Stimulated activated CD4-positive, alpha-beta T cell treated with anti-CD3 and anti-CD28 coated beads, Interleukin-12 subunit alpha, Interleukin-12 subunit beta, amount 100 ng/mL, for 48 hours (primary cell): ENCODE measurements at regions not wholly inside any gene's neighbourhood (a gene's known extent, or its start where the extent isn't known, plus 50 kb on each side); places are given as distances from the start of the nearest gene placed in this dataset.

ENCODE experiments used
- DNase-seq, 3 donors: peaks; one replicate each; pipeline ENCODE4 v3.0.0-alpha.2; 2020; ENCODE audit warnings: low read depth in 2 of 3, low spot score in 1 of 3

DNA sequence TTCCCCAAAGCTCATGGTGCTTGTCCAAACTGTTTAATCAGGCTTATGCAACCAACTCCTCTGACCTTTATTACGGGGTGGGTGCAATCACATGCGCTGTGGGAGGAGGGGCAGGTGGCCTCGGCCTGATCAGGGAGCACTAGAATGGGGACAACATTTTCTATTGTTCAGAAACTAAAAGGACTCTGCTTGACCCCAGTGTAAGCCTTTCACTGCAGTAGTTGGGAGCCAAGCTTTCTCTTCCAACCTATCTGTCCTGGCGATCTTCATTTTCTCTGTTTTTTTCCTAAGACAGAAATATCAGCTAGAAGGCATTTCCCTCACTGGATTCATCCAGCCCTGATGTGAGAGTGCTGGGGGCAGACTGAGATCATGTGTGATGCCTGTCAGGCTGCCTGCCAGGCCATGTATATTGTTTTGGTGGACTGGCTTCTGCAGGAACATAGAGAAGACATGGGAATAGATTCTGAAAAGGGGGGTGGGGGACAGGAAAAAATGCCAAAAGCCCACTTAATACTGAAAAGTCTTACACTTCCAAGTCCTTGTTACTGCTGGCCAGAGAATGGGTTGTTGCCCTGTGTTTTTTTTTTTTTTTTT is 627.0 kb upstream of the TBL1XR1 start:
- DNase-seq: no peak

DNA sequence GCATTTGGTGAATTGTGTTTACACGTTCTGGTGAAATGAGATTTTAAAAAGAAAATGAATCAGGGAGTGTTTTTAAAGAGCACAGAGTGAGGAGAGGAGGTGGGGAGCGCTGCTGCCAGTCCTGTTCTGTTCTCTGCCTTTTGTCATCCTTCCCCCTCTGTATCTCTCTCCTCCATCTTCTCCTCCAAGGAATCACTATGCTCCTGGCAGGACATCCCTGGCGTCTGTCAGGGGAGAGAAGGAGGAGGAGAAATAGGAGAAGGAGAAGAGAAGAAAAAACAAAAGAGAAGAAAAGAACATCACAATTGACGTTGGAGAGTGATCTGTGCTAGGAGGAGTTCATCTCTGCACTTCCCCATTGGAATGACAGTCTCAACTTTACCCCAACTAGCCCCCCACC is 627.6 kb upstream of the TBL1XR1 start:
- DNase-seq: no peak

DNA sequence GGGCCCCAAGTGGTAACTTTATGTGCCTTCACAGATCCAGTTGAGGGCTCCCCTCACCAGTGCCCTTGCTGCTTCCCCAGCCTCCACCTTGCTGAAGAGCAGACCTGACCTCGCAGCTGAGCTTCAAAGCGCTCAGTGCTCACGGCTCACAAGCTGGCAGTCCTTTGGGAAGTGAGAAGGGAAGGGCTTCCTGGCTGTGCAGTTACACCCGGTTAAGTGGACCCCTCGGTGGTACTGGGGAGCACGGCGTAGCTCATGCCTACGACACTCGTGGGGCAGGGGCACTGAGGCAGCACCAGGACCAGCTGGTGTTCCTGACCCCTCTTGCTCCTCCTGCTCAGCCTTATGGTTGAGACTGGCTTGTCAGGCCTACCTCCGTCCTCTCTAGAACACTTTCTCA is 629.0 kb upstream of the TBL1XR1 start:
- DNase-seq: no peak

DNA sequence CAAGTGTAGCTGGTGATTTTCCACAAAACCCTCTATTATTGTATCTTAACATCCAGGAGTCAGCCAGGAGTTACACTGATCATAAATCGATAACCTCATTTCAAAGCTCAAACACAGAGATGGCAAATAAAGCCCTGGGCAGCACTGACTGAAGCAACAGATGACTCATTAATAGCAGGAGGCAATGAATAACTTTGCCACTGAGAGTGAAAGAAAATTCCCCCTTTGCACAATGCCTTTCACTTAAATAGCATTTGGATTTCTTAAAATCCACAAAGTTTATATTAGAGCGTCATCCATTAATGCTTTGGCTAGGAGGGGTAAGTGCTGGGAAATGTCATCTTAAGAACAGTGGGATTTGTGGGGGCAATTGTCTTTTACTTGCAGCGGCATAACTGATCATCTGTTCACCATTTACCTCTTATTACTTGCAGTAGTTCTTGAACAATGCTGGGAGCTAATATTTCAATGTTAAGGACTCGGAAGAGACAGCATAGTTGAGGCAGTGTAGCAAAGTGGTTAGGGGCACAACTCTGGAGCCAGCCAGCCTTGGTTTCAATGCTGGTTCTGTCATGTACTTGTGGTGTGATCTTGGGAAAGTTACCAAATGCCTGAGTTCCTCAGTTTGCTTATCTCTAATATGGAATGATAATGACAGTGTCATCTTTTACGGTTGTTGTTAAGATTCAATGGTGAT is 630.4 kb upstream of the TBL1XR1 start:
- no peak for DNase-seq

DNA sequence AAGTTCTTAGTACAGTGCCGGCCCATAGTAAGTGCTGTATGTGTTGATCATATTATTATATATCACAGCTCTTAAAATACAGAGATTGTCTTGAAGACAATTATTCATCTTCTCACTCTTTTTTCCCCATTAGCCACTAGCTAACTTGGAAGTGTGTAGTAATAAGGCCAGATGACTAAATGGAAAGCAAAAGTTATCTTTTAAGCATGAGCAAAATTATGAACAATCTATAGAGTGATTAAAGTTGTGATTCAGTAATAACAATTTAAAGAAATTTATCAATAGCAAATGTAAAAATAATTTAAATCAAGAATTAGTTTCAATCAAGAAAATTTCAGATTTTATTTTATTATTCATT is 630.9 kb upstream of the TBL1XR1 start:
- no peak for DNase-seq

DNA sequence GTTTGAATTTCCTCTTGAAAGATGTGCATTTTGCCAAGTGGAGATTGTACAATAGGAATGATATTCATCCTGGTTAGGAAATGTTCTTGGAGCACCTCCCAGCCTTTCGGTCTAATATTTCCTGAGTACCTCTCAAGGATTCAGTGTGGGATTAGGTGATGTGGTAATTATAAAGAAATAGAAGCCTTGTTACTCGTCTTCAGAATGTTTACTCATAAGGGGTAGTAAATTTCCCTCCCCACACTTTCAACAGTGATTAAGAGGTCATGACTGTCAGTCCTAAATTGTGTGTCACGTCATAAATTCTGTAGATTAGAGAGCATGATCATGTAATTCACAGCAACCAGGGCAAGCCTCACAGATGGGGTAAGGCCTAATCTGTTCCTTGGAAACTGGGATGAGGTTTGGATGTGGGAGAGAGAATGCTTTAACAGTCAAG is 633.1 kb upstream of the TBL1XR1 start:
- no peak for DNase-seq

DNA sequence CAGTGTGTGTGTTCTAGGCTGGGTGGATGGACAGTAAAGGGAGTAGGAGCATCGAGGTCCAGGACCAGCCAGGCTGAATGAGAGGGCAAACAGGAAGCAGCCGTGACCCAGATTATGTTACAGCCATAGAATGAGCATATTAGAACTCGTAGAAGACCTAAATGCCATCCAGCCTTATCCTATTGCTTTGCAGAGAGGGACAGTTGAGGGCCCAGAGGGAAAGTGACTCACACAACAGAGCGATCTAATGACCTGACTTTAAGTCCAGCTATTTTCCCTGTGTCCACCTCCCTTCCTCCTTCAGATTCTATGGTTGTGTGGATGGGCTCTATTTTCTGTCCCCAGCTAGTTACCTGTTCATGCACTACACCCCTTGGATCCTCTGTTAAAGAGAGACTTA is 634.1 kb upstream of the TBL1XR1 start:
- no peak for DNase-seq

DNA sequence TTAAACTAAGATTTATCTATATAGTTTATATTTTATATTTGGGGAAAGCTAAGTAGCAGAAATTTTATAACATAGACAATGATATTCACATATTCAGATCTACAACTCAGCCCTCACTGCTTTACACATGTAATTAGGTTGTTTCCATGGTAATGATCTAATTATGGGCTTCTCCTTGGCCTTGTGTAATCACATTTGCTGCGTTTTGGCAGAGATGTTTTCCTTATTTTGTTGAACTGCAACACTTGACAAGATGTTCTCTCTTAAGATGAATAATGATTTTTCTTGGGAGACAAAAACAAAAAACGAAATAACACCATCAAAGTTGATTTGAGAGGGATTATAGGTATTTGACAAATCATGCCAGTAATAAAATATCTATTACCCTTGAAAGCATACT is 635.6 kb upstream of the TBL1XR1 start:
- DNase-seq: no peak

DNA sequence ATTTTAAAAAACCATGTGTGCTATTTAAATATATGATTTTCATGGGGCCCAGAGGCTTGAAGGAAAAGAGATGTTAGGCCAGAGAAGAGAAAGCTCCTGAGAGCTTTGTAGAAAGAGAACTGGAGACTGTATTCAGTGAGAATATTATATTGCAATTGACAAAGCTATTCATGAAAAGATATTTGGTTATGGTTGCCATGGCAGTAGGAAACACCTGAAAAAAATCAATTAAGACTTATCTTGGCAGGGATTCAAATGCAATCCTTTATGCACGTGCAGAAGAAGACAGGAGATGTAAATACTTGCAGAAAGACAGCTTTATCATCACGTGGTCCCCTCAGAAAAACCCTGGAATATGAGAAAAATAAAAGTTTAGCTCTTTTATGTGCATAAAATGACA is 636.0 kb upstream of the TBL1XR1 start:
- no peak for DNase-seq

DNA sequence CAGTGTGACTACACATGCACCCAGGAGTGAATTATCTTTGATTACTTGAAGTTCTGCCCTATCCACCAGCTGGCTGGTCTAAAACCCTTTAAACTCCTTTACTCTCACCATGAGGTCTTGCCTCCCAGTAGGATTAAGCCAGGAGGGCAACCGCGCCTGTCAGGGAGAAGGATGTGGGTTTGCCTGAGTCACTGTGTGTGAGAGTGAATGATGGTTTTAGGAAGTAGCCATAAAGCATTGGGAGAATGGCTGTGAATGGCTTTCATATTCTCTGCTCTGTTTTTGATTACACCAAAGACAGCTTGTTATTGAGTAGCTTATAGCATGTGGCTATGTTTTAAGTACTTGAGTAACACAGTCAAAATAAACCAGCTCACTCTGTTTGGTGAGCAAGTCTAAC is 637.7 kb upstream of the TBL1XR1 start:
- DNase-seq: no peak

DNA sequence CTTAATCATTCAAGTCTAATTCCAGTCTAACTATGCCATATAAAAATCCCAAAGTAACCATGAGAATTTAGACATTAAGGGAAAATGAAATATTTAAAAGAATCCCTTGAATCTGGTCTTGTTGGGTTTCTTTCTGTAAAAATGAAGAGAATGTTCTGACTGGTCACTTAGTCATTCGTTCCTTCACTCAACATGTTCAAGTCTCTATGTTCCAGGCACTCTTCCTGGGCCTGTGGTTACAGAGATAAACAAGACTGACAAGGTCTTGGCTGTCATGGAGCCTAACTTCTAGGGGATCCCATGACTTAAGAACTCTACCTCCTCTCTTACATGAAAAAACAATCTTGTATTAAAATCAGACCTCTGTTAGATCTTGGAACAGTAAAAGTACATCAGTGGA is 638.6 kb upstream of the TBL1XR1 start:
- DNase-seq: no peak

DNA sequence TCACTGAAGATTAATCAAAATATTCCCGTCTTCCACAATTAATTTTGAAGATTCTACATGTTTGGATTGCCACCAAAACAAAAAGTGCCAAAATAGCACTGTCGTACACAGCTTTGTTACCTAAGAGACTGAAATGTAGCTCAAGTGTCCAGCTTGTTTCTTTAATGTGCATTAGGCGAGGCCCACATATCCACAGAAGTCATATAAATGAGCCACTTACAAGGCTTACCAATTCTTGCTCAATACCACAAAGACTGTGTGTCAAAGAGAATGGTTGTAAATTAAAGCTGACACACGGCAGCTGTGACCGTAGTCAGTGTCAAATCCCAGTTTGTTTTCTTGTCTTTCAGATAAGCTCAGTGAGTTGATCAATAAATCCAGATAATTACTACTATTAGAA is 639.4 kb upstream of the TBL1XR1 start:
- no peak for DNase-seq

DNA sequence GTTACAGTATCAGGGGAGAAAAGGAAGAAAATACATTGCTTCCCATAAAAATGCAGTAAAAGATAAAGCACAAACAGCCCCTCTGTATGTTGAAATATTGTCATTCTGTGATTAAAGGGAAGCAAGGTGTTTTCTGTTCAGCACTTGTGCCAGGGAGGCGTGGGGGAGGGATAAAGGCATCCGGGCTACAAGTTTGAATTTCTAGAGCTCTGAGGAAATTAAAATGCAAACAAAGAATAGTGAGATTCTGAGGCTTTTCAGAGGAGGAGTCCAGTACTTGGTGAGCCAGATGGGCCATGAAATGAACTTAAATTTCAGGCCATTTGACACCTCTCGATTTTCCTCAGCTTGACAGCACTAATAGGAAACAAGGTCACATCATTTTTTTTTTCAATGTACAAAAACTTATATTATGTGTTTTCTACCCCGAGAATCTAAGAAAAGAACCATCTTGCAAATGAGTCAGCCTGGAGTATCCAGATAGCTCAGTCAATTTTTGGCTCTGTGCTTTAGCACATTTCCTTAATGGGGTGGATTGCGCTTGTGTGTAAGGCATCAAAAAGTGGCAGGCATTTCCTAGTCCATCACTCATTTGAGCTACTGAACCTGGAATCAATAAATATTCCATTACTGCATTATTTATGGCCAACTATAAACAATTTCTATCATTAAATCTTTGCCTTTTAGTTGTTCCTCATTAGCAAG is 640.8 kb upstream of the TBL1XR1 start:
- no peak for DNase-seq

DNA sequence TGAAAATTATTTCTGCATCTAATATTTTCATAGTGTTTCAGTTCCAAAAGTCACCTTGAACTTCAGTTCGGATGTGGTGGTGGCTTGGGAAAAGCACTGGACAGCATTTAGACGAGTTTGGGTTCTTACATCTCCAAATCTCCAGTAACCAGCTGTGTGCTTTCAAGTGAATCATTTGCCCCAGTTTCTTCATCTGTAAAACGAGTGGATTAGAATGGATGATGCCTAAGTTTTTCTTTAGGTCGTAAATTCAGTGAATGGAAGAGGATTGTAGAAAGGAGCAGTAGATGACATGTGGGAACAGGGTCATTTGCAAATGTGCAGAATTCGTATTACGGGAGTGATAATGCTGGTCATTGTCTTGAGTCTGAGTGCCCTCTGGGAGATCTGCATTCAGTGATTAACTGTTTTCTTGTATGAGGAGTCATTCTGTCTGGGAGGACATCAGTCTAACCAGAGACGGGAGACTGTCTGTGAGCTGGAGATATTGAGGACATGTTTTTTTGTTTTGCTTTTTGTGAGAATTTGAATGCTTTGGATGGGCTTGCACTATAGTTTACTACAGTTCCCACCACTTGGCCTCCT is 641.6 kb upstream of the TBL1XR1 start:
- DNase-seq: no peak

DNA sequence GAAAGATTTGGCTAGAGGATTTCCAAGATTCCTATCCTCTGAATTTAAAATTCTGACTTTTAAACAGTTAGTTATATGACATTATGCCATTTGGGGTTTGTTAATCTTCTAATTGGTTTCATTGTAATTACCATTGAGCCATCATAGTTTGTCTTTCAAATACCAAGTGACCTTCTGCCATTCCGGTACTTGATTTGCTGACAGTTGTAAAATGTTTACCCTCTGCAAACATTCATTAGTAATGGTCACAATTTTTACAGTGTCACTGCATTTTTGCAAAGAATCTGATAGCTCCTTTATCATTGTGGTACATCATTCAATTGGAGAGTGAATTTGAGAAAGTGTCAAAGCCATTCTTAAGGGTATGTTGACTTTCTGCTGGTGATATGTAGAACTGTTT is 645.0 kb upstream of the TBL1XR1 start:
- DNase-seq: no peak

DNA sequence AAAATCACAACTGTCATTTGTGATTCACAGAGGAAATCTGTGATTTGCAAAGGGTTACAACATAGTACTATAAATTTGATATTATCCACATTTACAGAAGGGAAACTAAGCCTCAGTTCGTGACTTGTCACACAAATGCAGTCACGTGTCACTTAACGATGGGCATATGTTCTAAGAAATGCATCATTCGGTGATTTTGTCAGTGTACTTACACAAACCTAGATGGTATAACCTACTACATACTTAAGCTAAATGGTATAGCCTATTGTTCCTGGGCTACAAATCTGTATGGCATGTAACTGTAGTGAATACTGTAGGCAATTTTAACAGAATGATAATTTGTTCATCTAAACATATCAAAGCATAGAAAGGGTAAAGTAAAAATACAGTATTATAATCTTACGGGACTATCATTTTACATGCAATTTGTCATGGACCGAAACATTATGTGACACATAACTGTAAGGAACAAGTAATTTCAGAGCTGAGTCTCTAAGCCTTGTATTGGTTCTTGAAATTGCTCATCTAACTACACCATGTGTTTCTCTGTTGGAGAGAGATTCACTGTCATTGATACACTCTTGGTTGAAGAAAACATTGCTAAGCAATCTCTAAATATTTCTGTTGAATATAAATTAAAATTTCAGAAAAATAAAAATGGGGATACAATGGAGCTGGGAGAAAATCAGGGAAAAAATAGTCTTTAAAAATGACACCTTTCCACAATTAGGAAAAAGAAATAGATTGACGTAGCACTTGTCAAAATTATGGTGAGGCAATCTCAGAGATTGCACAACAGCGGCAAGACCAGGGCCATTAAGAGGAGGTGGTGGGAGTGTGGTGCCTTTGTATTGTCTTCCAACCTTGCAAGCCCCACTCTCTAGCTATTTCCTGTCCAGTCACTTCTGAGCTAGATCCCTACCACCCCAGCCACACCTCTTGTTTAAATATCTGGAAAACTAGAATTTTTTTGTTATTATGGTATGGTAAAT is 645.8 kb upstream of the TBL1XR1 start:
- no peak for DNase-seq

DNA sequence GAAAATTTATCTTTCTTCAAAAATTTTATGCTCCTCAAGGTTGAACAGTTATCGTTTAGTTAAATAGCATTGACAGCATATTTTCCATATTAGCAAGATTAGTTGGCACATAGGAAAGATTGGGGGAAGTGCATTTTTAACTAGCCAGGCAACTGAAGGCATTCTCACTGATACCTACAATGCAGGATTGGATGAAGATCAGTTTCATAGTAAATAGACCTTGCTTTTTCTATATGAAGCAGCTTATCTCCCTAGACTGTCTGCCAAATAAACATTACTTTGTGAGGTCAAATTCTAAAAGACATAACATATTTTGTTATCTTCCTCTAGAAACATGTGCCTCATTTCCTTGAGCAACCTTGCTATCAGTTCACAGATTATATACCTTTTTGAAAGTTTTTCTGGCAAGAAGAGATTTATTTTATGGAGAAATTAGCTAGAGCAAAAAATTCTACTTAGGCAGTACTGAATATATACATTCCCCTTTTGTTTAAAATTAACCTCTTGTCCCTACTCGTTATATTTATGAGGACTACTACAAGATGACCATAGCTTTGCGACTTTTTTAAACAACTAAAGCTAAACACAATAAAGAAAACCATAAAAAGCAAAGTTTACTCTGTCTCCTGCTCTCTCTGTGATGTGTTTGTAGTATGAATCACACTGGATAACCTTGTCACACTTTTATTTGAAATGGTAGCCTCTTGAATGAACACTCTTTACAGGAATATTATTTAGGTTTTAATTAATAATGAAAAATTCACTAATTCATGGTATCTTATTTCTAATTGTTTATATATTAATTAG is 654.9 kb upstream of the TBL1XR1 start:
- no peak for DNase-seq

DNA sequence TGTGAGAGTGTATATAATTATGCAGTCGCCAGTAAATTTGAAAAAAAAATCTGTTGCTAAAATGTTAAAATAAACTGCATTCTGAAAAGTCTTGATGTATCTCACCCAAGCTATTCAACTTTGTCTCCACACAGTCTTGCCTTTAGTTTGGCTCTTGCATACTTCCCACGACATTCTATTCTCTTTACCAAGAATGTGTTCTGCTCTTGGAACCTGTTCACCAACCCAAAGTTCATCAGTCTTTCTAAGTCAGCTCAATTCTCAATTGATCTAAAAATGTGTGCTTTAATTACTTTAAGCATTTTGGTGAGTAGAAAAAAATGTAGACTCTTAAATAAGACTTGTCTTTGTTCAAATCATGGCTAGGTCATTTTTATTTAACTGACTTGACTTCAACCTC is 657.7 kb upstream of the TBL1XR1 start:
- DNase-seq: no peak

DNA sequence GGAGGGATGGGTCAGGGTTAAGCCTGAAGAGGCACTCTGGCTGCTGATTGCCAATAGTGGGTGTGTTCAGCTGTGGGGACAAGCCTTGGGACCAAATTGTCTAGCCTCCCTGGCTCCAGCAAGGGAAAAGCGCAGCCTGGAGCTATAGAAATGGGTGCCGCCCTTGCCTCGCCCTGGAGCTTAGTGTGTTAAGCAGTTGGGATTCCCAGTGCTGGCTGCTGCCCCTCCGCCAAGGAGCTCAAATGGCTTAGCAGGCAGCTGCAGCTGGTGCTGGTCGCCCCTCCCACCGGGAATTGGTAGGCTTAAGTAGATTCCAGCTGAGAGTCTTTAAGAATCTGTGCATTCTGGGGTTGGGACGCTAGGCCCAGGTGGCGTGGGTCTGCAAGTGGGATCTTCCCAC is 662.9 kb upstream of the TBL1XR1 start:
- DNase-seq: no peak

DNA sequence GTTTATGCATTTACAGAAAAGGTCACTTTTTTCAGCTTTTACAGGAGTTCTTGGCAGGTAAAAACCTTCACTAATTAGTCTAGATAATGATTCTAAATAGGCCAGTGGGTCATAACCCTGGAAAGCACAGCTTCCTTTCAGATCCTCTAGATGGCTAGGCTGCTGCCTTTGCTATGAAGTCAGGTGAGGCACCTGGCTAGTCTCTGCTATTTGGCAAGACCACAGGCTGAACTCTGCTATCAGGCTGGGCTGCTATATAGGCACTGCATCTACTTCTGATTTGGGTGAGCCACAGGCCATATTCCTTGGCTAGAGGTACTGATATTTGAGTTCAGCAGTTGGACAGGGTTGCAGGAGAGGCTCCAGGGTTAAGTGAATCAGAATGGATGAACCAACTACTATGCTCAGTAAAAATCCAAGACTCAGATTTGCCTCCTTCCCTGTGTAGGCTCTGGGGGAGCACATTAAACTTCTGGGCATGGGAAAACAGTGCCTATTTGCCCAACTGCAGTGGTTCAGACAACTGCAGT is 665.7 kb upstream of the TBL1XR1 start:
- no peak for DNase-seq
